ENCODE measurements at regions not wholly inside any gene's neighbourhood (a gene's known extent, or its start where the extent isn't known, plus 50 kb on each side); places are given as distances from the start of the nearest gene placed in this dataset.

GRCh38 chr2:4725618-4726017, 966.6 kb upstream of the SOX11 start:
- no peak for TF ChIP-seq EZH2phosphoT487 (IDR thresholded peaks at IDR 0.05; ENCODE audit: borderline replicate concordance, low read length)
- no peak for TF ChIP-seq CTCF (IDR thresholded peaks at IDR 0.05; ENCODE audit: low read depth, low read length, poor library complexity, severe bottlenecking)
- no peaks in the 10 kb centered on the region for H4K20me1 ChIP-seq (ENCODE audit: control insufficient read depth, insufficient read depth, low read depth, low read length)
- H3K79me2 ChIP-seq (ENCODE audit: control insufficient read depth, low read length): no peaks in the 10 kb centered on the region

GRCh38 chr2:4732560-4732959, 959.6 kb upstream of the SOX11 start:
- Histone ChIP-seq H3K79me2 (ENCODE audit: control insufficient read depth, low read length) (no peaks in the 10 kb centered on the region), H3K27ac (ENCODE audit: low read depth, low read length) (no peak overlapping the region), H3K9me3 (ENCODE audit: control insufficient read depth, insufficient read depth, low read length) (no peaks in the 10 kb centered on the region), H3K4me1 (ENCODE audit: control insufficient read depth, low read length) (no peaks in the 10 kb centered on the region), H3K27me3 (ENCODE audit: control insufficient read depth, low read length) (no peaks in the 10 kb centered on the region), H3K4me3 (ENCODE audit: low read length) (no peak overlapping the region), H3K4me2 (ENCODE audit: low read length) (no peak overlapping the region), H3K9me2 (replicated peaks; ENCODE audit: control insufficient read depth, low read length) (no peaks in the 10 kb centered on the region), H3F3A (ENCODE audit: control insufficient read depth, insufficient read depth) (no peaks in the 10 kb centered on the region), H3K36me3 (ENCODE audit: control insufficient read depth, low read length) (no peaks in the 10 kb centered on the region), H4K20me1 (ENCODE audit: control insufficient read depth, insufficient read depth, low read depth, low read length) (no peaks in the 10 kb centered on the region)
- TF ChIP-seq EZH2phosphoT487 (IDR thresholded peaks at IDR 0.05; ENCODE audit: borderline replicate concordance, low read length) (no peak), CTCF (IDR thresholded peaks at IDR 0.05; ENCODE audit: low read depth, low read length, poor library complexity, severe bottlenecking) (no peak)

More at GRCh38 chr2:4725618-4726017, 966.6 kb upstream of the SOX11 start:
- Histone ChIP-seq H3K4me1 (ENCODE audit: control insufficient read depth, low read length) (no peaks in the 10 kb centered on the region), H3K27ac (ENCODE audit: low read depth, low read length) (no peak overlapping the region), H3K27me3 (ENCODE audit: control insufficient read depth, low read length) (no peaks in the 10 kb centered on the region), H3K36me3 (ENCODE audit: control insufficient read depth, low read length) (no peaks in the 10 kb centered on the region), H3K4me3 (ENCODE audit: low read length) (no peak overlapping the region), H3K9me2 (replicated peaks; ENCODE audit: control insufficient read depth, low read length) (no peaks in the 10 kb centered on the region), H3K9me3 (ENCODE audit: control insufficient read depth, insufficient read depth, low read length) (no peaks in the 10 kb centered on the region), H3F3A (ENCODE audit: control insufficient read depth, insufficient read depth) (no peaks in the 10 kb centered on the region), H3K4me2 (ENCODE audit: low read length) (no peak overlapping the region)

GRCh38 chr2:4745056-4745991, 946.9 kb upstream of the SOX11 start:
- H3K27me3 ChIP-seq (ENCODE audit: control insufficient read depth, low read length): no peaks in the 10 kb centered on the region
- no peak overlapping the region for H3K4me2 ChIP-seq (ENCODE audit: low read length)
- H3K9me2 ChIP-seq (replicated peaks; ENCODE audit: control insufficient read depth, low read length): no peaks in the 10 kb centered on the region
- no peak for TF ChIP-seq EZH2phosphoT487 (IDR thresholded peaks at IDR 0.05; ENCODE audit: borderline replicate concordance, low read length)
- no peak for TF ChIP-seq CTCF (IDR thresholded peaks at IDR 0.05; ENCODE audit: low read depth, low read length, poor library complexity, severe bottlenecking)
- H3K36me3 ChIP-seq (ENCODE audit: control insufficient read depth, low read length): no peaks in the 10 kb centered on the region
- H3K79me2 ChIP-seq (ENCODE audit: control insufficient read depth, low read length): no peaks in the 10 kb centered on the region
- H4K20me1 ChIP-seq (ENCODE audit: control insufficient read depth, insufficient read depth, low read depth, low read length): no peaks in the 10 kb centered on the region
- H3K9me3 ChIP-seq (ENCODE audit: control insufficient read depth, insufficient read depth, low read length): no peaks in the 10 kb centered on the region
- no peaks in the 10 kb centered on the region for H3K4me1 ChIP-seq (ENCODE audit: control insufficient read depth, low read length)
- H3K27ac ChIP-seq (ENCODE audit: low read depth, low read length): no peak overlapping the region
- H3F3A ChIP-seq (ENCODE audit: control insufficient read depth, insufficient read depth): no peaks in the 10 kb centered on the region
- H3K4me3 ChIP-seq (ENCODE audit: low read length): no peak overlapping the region
